Heart right ventricle (tissue), 16 donors: ENCODE measurements at regions not wholly inside any gene's neighbourhood (a gene's known extent, or its start where the extent isn't known, plus 50 kb on each side); places are given as distances from the start of the nearest gene placed in this dataset.

Experiments used
- ATAC-seq, 8 donors: fragments of 200-7000 bp; cut with Tn5 transposase; one replicate each; pipeline ENCODE4 v1.9.1; 2020; ENCODE audit warnings: mild to moderate bottlenecking in 8 of 8, moderate library complexity in 8 of 8, moderate number of reproducible peaks in 1 of 8
- DNase-seq, 2 donors: peaks; one replicate each; pipeline ENCODE4 v3.0.0-alpha.2; 2020
- H3K27ac ChIP-seq, 10 donors: fragments of 200-600 bp; sonication (generic) in 2 of 10; one replicate each; pipeline versions ENCODE4 v1.5.0 to v1.8.0; 2020 to 2022; ENCODE audit warnings: mild to moderate bottlenecking in 3 of 10
- H3K27me3 ChIP-seq, 7 donors: fragments of 200-600 bp; one replicate each; pipeline ENCODE4 v1.8.0; 2021 to 2022; ENCODE audit warnings: mild to moderate bottlenecking in 2 of 7
- H3K36me3 ChIP-seq, 9 donors: fragments of 200-600 bp; sonication (generic) in 1 of 9; one replicate each; pipeline versions ENCODE4 v1.5.0 to v1.8.0; 2020 to 2022; ENCODE audit warnings: mild to moderate bottlenecking in 2 of 9
- H3K4me1 ChIP-seq, 9 donors: fragments of 200-600 bp; sonication (generic) in 1 of 9; one replicate each; pipeline versions ENCODE4 v1.5.0 to v1.8.0; 2020 to 2022; ENCODE audit warnings: mild to moderate bottlenecking in 4 of 9
- H3K4me3 ChIP-seq, 10 donors: fragments of 200-600 bp; sonication (generic) in 2 of 10; one replicate each; pipeline versions ENCODE4 v1.5.0 to v1.8.0; 2020 to 2022; ENCODE audit warnings: mild to moderate bottlenecking in 7 of 10, moderate library complexity in 2 of 10
- H3K9me3 ChIP-seq, 11 donors: fragments of 200-600 bp in 10 of 11; sonication (generic) in 2 of 11; one replicate each; pipeline versions ENCODE4 v1.5.0 to v1.8.0; 2013 to 2022; ENCODE audit warnings: mild to moderate bottlenecking in 2 of 11, control low read depth in 1 of 11, moderate library complexity in 1 of 11
- CTCF ChIP-seq, 9 donors: fragments of 200-600 bp; sonication (generic) in 2 of 9; IDR thresholded peaks; one replicate each; pipeline versions ENCODE4 v1.5.0 to v1.8.0; 2021 to 2022; ENCODE audit warnings: antibody characterized with exemption in 9 of 9, mild to moderate bottlenecking in 5 of 9, moderate library complexity in 1 of 9
- WGBS, 2 donors: extraction: QIAGEN DNeasy Blood & Tissue Kit; methylation state at CpG; one replicate each; pipeline ENCODE4 v1.1.7; 2013; ENCODE audit warnings: inconsistent platforms in 1 of 2; 5-methylcytosine and 5-hydroxymethylcytosine counted together
- intact Hi-C, 10 donors: fragments of 100-400 bp; cut with DNase I; formaldehyde crosslinking; loops; one replicate each; pipeline versions ENCODE4 v1.11.1 to v1.14.2; 2022
- donor health status: Arrhythmogenic right ventricular cardiomyopathy.
- donor health status: ischemic (EF 13 %, LVEDD 7.1; RV severe dilation, severe dysfunction).
- donor health status: healthy with polysubstance abuse.
- donor health status: DM: no; HTN: yes; CAD: no.
- donor health status: DM: no; HTN: no; CAD: no.
- donor health status: ischemic (EF 25% LVEDD 6.9; RV normal size, moderate dysfunction).
- donor health status: ischemic (EF 25% LVEDD 5.7; RV mildly dilated, moderate dysfunction).
- donor health status: healthy.
- donor health status: DM: yes; HTN: yes; CAD: no.
- donor health status: Ischemic cardiomyopathy.
- donor health status: ischemic (EF 35%, LVEDD 5.7; RV mildly dilated, moderate dysfunction).
- donor health status: nonischemic (EF 11% LVEDD 7.7; RV severe dilation, severe dysfunction).
- donor health status: DM: yes; HTN: yes; CAD: no.
- donor health status: PGD.
- donor health status: ischemic (EF 29% LVEDD 5.4; RV normal size, mild dysfunction).
- donor health status: nonischemic (EF 23%, LVEDD 6.1; RV moderate dilation, normal function).

- intact Hi-C loops: no loop called here
- Histone ChIP-seq H3K9me3 (no peaks in the 10 kb centered on the region), H3K36me3 (no peaks in the 10 kb centered on the region), H3K4me3 (no peak overlapping the region), H3K27ac (no peak overlapping the region), H3K27me3 (no peaks in the 10 kb centered on the region), H3K4me1 (peaks cover 0 to 19% (median 5%) of the 10 kb centered on the region in 9 donors)
- 53 to 79% methylated on average over 3 of the region's 3 CpGs for whole genome bisulfite sequencing, 2 donors
- ATAC-seq (no peak), DNase-seq (no peak)
- no peak for TF ChIP-seq CTCF (IDR thresholded peaks at IDR 0.05)
These were observed 186.4 kb downstream of the NMUR2 start for GRCh38 chr5:152218694-152219093.

- ATAC-seq: no peak
These were observed 199.3 kb downstream of the NMUR2 start for GRCh38 chr5:152205804-152206203.

GRCh38 chr5:152202321-152202720 lies 202.8 kb downstream of the NMUR2 start:
- H3K4me3 ChIP-seq: no peak overlapping the region
- TF ChIP-seq CTCF (IDR thresholded peaks at IDR 0.05): no peak
- intact Hi-C loops: no loop called here
- H3K4me1 ChIP-seq: no peaks in the 10 kb centered on the region
- ATAC-seq (no peak), DNase-seq (no peak)
- peaks cover 0 to 4% (median 0%) of the 10 kb centered on the region in 11 donors for H3K9me3 ChIP-seq
- H3K27me3 ChIP-seq: no peaks in the 10 kb centered on the region
- H3K27ac ChIP-seq: no peak overlapping the region
- no peaks in the 10 kb centered on the region for H3K36me3 ChIP-seq
- 89 to 98% methylated on average over 1 of the region's 1 CpG for WGBS, 2 donors

More at GRCh38 chr5:152205804-152206203, 199.3 kb downstream of the NMUR2 start:
- Histone ChIP-seq H3K27me3 (no peaks in the 10 kb centered on the region), H3K4me1 (no peaks in the 10 kb centered on the region), H3K4me3 (no peak overlapping the region), H3K9me3 (peaks cover 0 to 4% (median 0%) of the 10 kb centered on the region in 11 donors), H3K27ac (no peak overlapping the region), H3K36me3 (no peaks in the 10 kb centered on the region)
- DNase-seq: no peak
- intact Hi-C loops: no loop called here
- WGBS, 2 donors: 0 to 28% methylated on average over 1 of the region's 1 CpG
- TF ChIP-seq CTCF (IDR thresholded peaks at IDR 0.05): no peak

GRCh38 chr5:152193391-152194107 lies 211.5 kb downstream of the NMUR2 start:
- no peak for TF ChIP-seq CTCF (IDR thresholded peaks at IDR 0.05)
- ATAC-seq (no peak), DNase-seq (no peak)
- H3K4me3 ChIP-seq: no peak overlapping the region
- intact Hi-C loops: no loop called here
- H3K36me3 ChIP-seq: no peaks in the 10 kb centered on the region
- H3K4me1 ChIP-seq: no peaks in the 10 kb centered on the region
- H3K27me3 ChIP-seq: no peaks in the 10 kb centered on the region
- peaks cover 0 to 11% (median 0%) of the 10 kb centered on the region in 11 donors for H3K9me3 ChIP-seq
- no peak overlapping the region for H3K27ac ChIP-seq
